ENCODE measurements at regions not wholly inside any gene's neighbourhood (a gene's known extent, or its start where the extent isn't known, plus 50 kb on each side); places are given as distances from the start of the nearest gene placed in this dataset.

DNA sequence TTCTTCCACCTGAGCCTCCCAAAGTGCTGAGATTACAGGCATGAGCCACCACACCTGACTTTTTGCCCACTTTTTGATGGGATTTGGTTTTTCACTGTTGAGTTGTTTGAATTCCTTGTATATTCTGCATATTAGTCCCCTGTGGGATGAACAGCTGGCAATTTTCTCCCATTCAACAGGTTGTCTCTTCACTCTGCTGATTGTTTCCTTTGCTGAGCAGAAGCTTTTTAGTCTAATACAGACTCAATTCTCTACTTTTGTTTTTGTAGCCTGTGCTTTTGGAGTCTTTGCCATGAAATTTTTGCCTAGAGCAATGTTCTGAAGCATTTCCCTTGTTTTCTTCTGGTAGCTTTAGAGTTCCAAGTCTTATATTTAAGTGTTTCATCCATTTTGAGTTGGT, 62.7 kb upstream of the MFGE8 start:
- POLR2A ChIA-PET (ENCODE audit: partially characterized antibody) = interaction anchor here (1.0 to 3.5 kb wide), 2 partner anchors 17 to 64 kb away, joined by 4 to 10 read pairs; no protein-coding TSS in a partner anchor
- no peak overlapping the region for H2AFZ ChIP-seq (ENCODE audit: low read length)

More for the DNA sequence above, 62.7 kb upstream of the MFGE8 start:
- no peak overlapping the region for H3K23ac ChIP-seq (ENCODE audit: insufficient read length)
- H3K4me2 ChIP-seq (ENCODE audit: insufficient read depth in 1 of 2, low read depth in 2 of 2, low read length in 2 of 2) = no peak overlapping the region
- no peak overlapping the region for H2BK5ac ChIP-seq (ENCODE audit: low read depth, low read length)
- no peak overlapping the region for H2BK15ac ChIP-seq (ENCODE audit: low read length)
- H4K20me1 ChIP-seq (replicated peaks in 1 of 2; ENCODE audit: control insufficient read depth in 1 of 2, insufficient read depth in 2 of 2, low read length in 2 of 2) = no peaks in the 10 kb centered on the region
- no peaks in the 10 kb centered on the region; a peak in 1 of 8 replicates for H3K36me3 ChIP-seq (ENCODE audit: control insufficient read depth in 2 of 4, insufficient read depth in 4 of 4, low read length in 3 of 4)
- no peak overlapping the region for H3K4ac ChIP-seq (replicated peaks; ENCODE audit: insufficient read length, low read depth, low read length)
- H4K91ac ChIP-seq (replicated peaks; ENCODE audit: insufficient read length, low read length) = no peak overlapping the region
- no peaks in the 10 kb centered on the region for H3K23me2 ChIP-seq (ENCODE audit: low read depth, low read length)
- H3K4me1 ChIP-seq (replicated peaks in 1 of 4; ENCODE audit: control insufficient read depth in 3 of 4, insufficient read depth in 4 of 4, low read length in 3 of 4) = peaks cover 0 to 6% (median 3%) of the 10 kb centered on the region in 4 experiments; a peak in 5 of 7 replicates
- no peak for DNase-seq (ENCODE audit: low read depth in 1 of 2, low spot score in 2 of 2)
- H3K79me1 ChIP-seq (ENCODE audit: low read depth, low read length) = no peaks in the 10 kb centered on the region
- CTCF ChIA-PET (ENCODE audit: partially characterized antibody) = interaction anchor here (1.4 kb wide), 1 partner anchor 28 kb away, joined by 3 read pairs; no protein-coding TSS in a partner anchor
- H3K9ac ChIP-seq (replicated peaks in 1 of 4; ENCODE audit: extremely low read depth in 1 of 4, low read depth in 3 of 4, low read length in 3 of 4) = no peak overlapping the region
- no peak overlapping the region for H2BK12ac ChIP-seq (ENCODE audit: low read depth, low read length)
- H2BK120ac ChIP-seq (replicated peaks; ENCODE audit: low read depth, low read length) = no peak overlapping the region
- no peak overlapping the region for H2BK20ac ChIP-seq (ENCODE audit: low read length)
- no peak overlapping the region for H4K5ac ChIP-seq (ENCODE audit: insufficient read length, low read depth, low read length)
- H4K8ac ChIP-seq (ENCODE audit: extremely low read depth, insufficient read depth, low read length) = no peak overlapping the region
- TF ChIP-seq SIN3A (conservative IDR thresholded peaks at IDR 0.05 in 1 of 2, IDR thresholded peaks at IDR 0.05 in 1 of 2; ENCODE audit: low read depth in 1 of 2, low read length in 2 of 2) = no peak
- no peak for TF ChIP-seq KDM1A (IDR thresholded peaks at IDR 0.05; ENCODE audit: borderline replicate concordance, low read length)
- no peak for TF ChIP-seq TBP (IDR thresholded peaks at IDR 0.05; ENCODE audit: low read depth, low read length)
- TF ChIP-seq RFX5 (IDR thresholded peaks at IDR 0.05; ENCODE audit: borderline replicate concordance, low read depth, low read length) = no peak
- no peak for TF ChIP-seq CHD2 (IDR thresholded peaks at IDR 0.05; ENCODE audit: low read length)
- TF ChIP-seq EGR1 (IDR thresholded peaks at IDR 0.05; ENCODE audit: borderline replicate concordance, low read depth, low read length) = no peak
- no peak for TF ChIP-seq ATF3 (IDR thresholded peaks at IDR 0.05; ENCODE audit: insufficient read depth, low read depth, low read length)
- no peak for TF ChIP-seq KDM4A (IDR thresholded peaks at IDR 0.05; ENCODE audit: low read depth, low read length, severe bottlenecking)
- H2AK5ac ChIP-seq (ENCODE audit: low read depth, low read length) = no peak overlapping the region
- H3K56ac ChIP-seq (replicated peaks; ENCODE audit: insufficient read length, low read depth, low read length) = no peak overlapping the region
- no peaks in the 10 kb centered on the region for H3K27me3 ChIP-seq (replicated peaks in 1 of 4; ENCODE audit: control insufficient read depth in 3 of 4, extremely low read depth in 1 of 4, insufficient read depth in 3 of 4, low read length in 3 of 4)
- no peak overlapping the region for H3K4me3 ChIP-seq (ENCODE audit: extremely low read depth in 1 of 4, insufficient read depth in 2 of 4, low read depth in 3 of 4, low read length in 4 of 4)
- no peaks in the 10 kb centered on the region for H3K79me2 ChIP-seq (ENCODE audit: control insufficient read depth in 1 of 2, insufficient read depth in 2 of 2, low read length in 2 of 2)
- no peak overlapping the region for H3K14ac ChIP-seq (ENCODE audit: insufficient read length)
- no peak overlapping the region for H3K18ac ChIP-seq (ENCODE audit: extremely low read depth, low read length)
- H3K9me3 ChIP-seq (ENCODE audit: insufficient read depth in 2 of 2, low read depth in 1 of 2, low read length in 1 of 2) = peaks cover 9 to 14% of the 10 kb centered on the region in 2 experiments; a peak in 3 of 4 replicates
- no peak for FAIRE-seq
- no peak overlapping the region for H3K27ac ChIP-seq (ENCODE audit: low read depth, low read length)

Measured in H1 (cell line).